Astrocyte of the spinal cord (primary cell): ENCODE measurements at regions not wholly inside any gene's neighbourhood (a gene's known extent, or its start where the extent isn't known, plus 50 kb on each side); places are given as distances from the start of the nearest gene placed in this dataset.

Source experiments
- DNase-seq: peaks from one replicate; pipeline ENCODE4 v3.0.0; 2011; ENCODE audit warnings: low read depth, low spot score
- H3K4me3 ChIP-seq: 2 replicates; pipeline ENCODE4 v1.5.1; 2011; ENCODE audit warnings: low read depth, mild to moderate bottlenecking, low read length, moderate library complexity
- CTCF ChIP-seq: IDR thresholded peaks from 2 replicates; pipeline ENCODE4 v1.5.1; 2012; ENCODE audit warnings: low read depth, mild to moderate bottlenecking, low read length, inconsistent platforms
- in situ Hi-C: cut with HindIII; loops from 2 replicates; pipeline ENCODE4 v1.10.0; 2017; ENCODE audit warnings: low sequenced_read_pairs

DNA sequence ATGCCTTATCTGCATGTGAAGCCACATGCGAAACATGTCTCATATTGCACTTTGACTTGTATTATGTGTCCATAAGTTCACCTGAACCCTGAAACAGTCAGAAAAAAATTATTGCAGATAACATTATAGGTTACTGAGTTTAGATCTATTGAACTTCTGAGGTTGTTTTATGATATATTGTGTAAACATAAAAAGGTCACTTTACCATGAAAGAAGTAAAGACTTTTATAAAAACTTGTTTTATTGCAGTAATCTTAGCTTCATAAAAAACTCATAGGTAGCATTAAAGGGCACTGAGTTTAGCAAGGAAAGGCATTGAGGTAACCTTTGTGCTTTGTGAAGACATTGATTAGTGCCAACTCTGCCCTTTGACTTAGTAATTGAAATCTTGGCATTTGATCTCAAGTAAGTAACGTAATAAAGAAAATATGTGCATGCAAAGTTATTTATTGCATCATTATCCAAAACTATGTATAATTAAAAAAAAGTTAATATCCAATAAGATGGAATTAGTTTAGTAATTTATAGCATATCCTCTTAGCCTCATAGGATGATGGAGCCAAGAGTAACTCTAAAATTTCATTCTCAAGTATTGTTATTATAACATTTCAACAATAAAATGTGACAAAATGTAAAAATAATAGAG is 313.3 kb upstream of the ATP2B1 start:
- no peak for TF ChIP-seq CTCF
- DNase-seq: no peak
- H3K4me3 ChIP-seq: no peak overlapping the region
- in situ Hi-C loops: no loop called here

DNA sequence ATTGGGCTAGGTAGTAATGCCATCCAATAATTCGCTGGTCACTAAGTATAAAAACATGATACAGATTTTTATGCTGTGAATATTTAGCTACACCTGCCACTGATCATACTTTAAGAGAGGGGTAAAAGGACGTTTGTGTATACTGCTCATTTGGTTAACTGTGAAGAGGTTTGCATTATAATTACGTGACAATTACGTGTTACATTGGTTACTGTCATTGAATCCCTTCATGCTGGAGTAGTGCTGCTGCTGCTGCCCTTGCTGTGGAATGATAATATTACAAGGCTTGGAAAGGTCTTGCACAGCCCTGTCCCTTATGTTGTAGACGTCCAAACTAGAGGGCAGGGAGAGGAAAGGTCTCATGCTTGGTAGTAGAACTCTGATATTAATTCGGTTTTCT is 312.2 kb upstream of the ATP2B1 start:
- no peak overlapping the region for H3K4me3 ChIP-seq
- no peak for DNase-seq
- no peak for TF ChIP-seq CTCF
- in situ Hi-C loops: no loop called here

DNA sequence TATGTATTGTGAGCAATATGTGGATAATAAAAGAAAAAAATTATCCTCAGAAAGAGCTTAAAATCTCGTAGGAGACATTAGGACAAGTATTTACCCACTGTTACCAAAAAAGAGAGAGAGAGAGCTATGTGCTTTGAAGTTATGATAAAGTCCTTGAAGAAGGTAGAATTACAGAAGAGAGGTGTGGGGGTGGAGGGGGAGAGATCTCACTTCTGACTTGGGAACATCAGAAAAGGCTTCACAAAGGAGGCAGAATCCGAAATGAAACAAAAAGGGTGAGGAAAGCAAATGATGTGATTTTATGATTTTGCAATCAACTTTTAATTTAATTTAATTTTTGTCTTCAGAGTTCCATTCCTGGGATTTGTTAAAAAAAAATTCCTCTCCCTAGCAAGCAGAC is 311.8 kb upstream of the ATP2B1 start:
- H3K4me3 ChIP-seq: no peak overlapping the region
- in situ Hi-C loops: no loop called here
- TF ChIP-seq CTCF: no peak
- DNase-seq: no peak

GRCh38 chr12:90020014-90020413 is 311.4 kb upstream of the ATP2B1 start:
- no peak for DNase-seq
- no peak for TF ChIP-seq CTCF
- in situ Hi-C loops: no loop called here
- no peak overlapping the region for H3K4me3 ChIP-seq

- DNase-seq: no peak
- no peak for TF ChIP-seq CTCF
- in situ Hi-C loops: no loop called here
- no peak overlapping the region for H3K4me3 ChIP-seq
Observed at GRCh38 chr12:90017316-90017715, 308.7 kb upstream of the ATP2B1 start.

DNA sequence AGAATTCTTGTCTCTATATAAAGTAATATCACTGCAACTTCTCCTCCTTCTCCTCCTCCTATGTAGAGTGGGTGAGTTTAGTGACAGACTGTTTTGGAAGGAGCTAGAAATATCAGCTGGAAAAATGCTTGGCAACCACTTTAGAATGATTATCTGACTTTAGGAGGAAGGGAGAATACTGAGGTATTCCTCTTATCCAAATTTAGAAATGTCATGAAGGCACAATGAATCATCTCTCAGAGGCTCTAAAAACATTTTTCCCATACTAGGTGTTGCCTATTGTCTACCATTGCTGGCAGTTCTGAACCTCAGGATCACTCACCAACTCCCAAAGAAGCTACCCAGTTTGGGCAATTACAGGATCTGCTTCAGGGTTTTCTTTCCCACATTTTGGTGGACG is 306.6 kb upstream of the ATP2B1 start:
- in situ Hi-C loops: no loop called here
- no peak for TF ChIP-seq CTCF
- H3K4me3 ChIP-seq: no peak overlapping the region
- DNase-seq: no peak

- no peak overlapping the region for H3K4me3 ChIP-seq
- TF ChIP-seq CTCF: peak; percentile 44
- DNase-seq: no peak
- in situ Hi-C loops: no loop called here
Observed at GRCh38 chr12:90013409-90013808, 304.8 kb upstream of the ATP2B1 start.
